PC-3 (cell line): ENCODE measurements at regions not wholly inside any gene's neighbourhood (a gene's known extent, or its start where the extent isn't known, plus 50 kb on each side); places are given as distances from the start of the nearest gene placed in this dataset.

Source experiments
- CTCF ChIP-seq: fragments of 300-600 bp; sonication (generic); conservative IDR thresholded peaks from 2 replicates; pipeline ENCODE4 v1.5.1; 2017; ENCODE audit warnings: antibody characterized with exemption, low read depth, mild to moderate bottlenecking, low read length
- EZH2 ChIP-seq: fragments of 300-600 bp; sonication (generic); IDR thresholded peaks from one replicate; pipeline ENCODE4 v1.6.1; 2017; ENCODE audit warnings: antibody characterized with exemption, mild to moderate bottlenecking, low read length; ENCODE audit not compliant: unreplicated experiment
- EZH2phosphoT487 ChIP-seq: fragments of 300-600 bp; sonication (generic); IDR thresholded peaks from 2 replicates; pipeline ENCODE4 v1.6.1; 2018; ENCODE audit warnings: mild to moderate bottlenecking, antibody characterized with exemption, low read length, borderline replicate concordance

GRCh38 chr16:85265161-85265784 lies 153.0 kb upstream of the CIBAR2 start:
- TF ChIP-seq CTCF (no peak), EZH2 (no peak), EZH2phosphoT487 (no peak)
